Activated gamma-delta T cell treated with anti-CD3 and anti-CD28 coated beads, Interleukin-2, amount 50 U/mL, for 16 hours (primary cell): ENCODE measurements at regions not wholly inside any gene's neighbourhood (a gene's known extent, or its start where the extent isn't known, plus 50 kb on each side); places are given as distances from the start of the nearest gene placed in this dataset.
"Not testable (repeated sequence)": the region's sequence is repeated elsewhere in the genome, so short reads cannot be mapped to it uniquely, and the experiment has no call there.

ENCODE experiments used
- DNase-seq: peaks from one replicate; pipeline ENCODE4 v3.0.0-alpha.2; 2020; ENCODE audit warnings: low read depth

GRCh38 chr14:37712476-37712860 lies 117.0 kb downstream of the TTC6 start:
- not testable (repeated sequence) for DNase-seq

- no peak for DNase-seq
These were observed 117.6 kb downstream of the TTC6 start for GRCh38 chr14:37712976-37713431.

GRCh38 chr14:37720131-37720530 lies 124.7 kb downstream of the TTC6 start:
- no peak for DNase-seq

GRCh38 chr14:37721976-37722659 lies 126.7 kb downstream of the TTC6 start:
- no peak for DNase-seq

GRCh38 chr14:37723515-37723914 lies 128.1 kb downstream of the TTC6 start:
- no peak for DNase-seq

GRCh38 chr14:37726708-37727107 lies 131.3 kb downstream of the TTC6 start:
- no peak for DNase-seq

GRCh38 chr14:37729218-37729617 lies 133.8 kb downstream of the TTC6 start:
- no peak for DNase-seq

- no peak for DNase-seq
These were observed 135.7 kb downstream of the TTC6 start for GRCh38 chr14:37731094-37731493.

GRCh38 chr14:37745657-37746056 lies 150.2 kb downstream of the TTC6 start:
- no peak for DNase-seq

- no peak for DNase-seq
These were observed 150.9 kb downstream of the TTC6 start for GRCh38 chr14:37746140-37746832.

GRCh38 chr14:37753459-37753858 lies 158.0 kb downstream of the TTC6 start:
- no peak for DNase-seq

- not testable (repeated sequence) for DNase-seq
These were observed 164.8 kb downstream of the TTC6 start for GRCh38 chr14:37760275-37760674.

GRCh38 chr14:37763266-37763665 lies 167.8 kb downstream of the TTC6 start:
- no peak for DNase-seq

GRCh38 chr14:37772283-37772682 lies 176.9 kb downstream of the TTC6 start:
- not testable (repeated sequence) for DNase-seq

- no peak for DNase-seq
These were observed 181.5 kb downstream of the TTC6 start for GRCh38 chr14:37776791-37777499.

GRCh38 chr14:37778135-37778943 lies 182.9 kb downstream of the TTC6 start:
- no peak for DNase-seq

GRCh38 chr14:37779480-37779879 lies 184.1 kb downstream of the TTC6 start:
- DNase-seq: no peak

- not testable (repeated sequence) for DNase-seq
These were observed 185.3 kb downstream of the TTC6 start for GRCh38 chr14:37780731-37781130.

GRCh38 chr14:37784203-37784826 lies 188.9 kb downstream of the TTC6 start:
- DNase-seq: not testable (repeated sequence)

- DNase-seq: not testable (repeated sequence)
These were observed 189.4 kb downstream of the TTC6 start for GRCh38 chr14:37784827-37785223.

- DNase-seq: not testable (repeated sequence)
These were observed 189.9 kb downstream of the TTC6 start for GRCh38 chr14:37785298-37785697.
